HFF-Myc (cell line): ENCODE measurements at regions not wholly inside any gene's neighbourhood (a gene's known extent, or its start where the extent isn't known, plus 50 kb on each side); places are given as distances from the start of the nearest gene placed in this dataset.
A peak's percentile ranks its signal among the peaks of the same experiment; 100 is the strongest.

Experiments used
- DNase-seq: peaks from one replicate; pipeline ENCODE4 v3.0.0-alpha.2; 2011; ENCODE audit warnings: low read depth; ENCODE audit errors: extremely low read depth
- H3K4me3 ChIP-seq: replicated peaks from 2 replicates; pipeline ENCODE4 v1.5.1; 2011; ENCODE audit warnings: low read depth, mild to moderate bottlenecking, control low read depth, low read length
- CTCF ChIP-seq: IDR thresholded peaks from 2 replicates; pipeline ENCODE4 v1.5.1; 2012; ENCODE audit warnings: mild to moderate bottlenecking, low read depth, low read length, control low read depth; ENCODE audit errors: missing control alignments

- no peak for TF ChIP-seq CTCF
- no peak overlapping the region for H3K4me3 ChIP-seq
- no peak for DNase-seq
Measured at GRCh38 chr19:31073485-31074198, 275.6 kb downstream of the TSHZ3 start.

GRCh38 chr19:31072451-31072850 is 276.8 kb downstream of the TSHZ3 start:
- H3K4me3 ChIP-seq: no peak overlapping the region
- no peak for TF ChIP-seq CTCF
- DNase-seq: no peak

- H3K4me3 ChIP-seq: no peak overlapping the region
- no peak for DNase-seq
- no peak for TF ChIP-seq CTCF
Measured at GRCh38 chr19:31071136-31071855, 277.9 kb downstream of the TSHZ3 start.

- DNase-seq: no peak
- TF ChIP-seq CTCF: no peak
- H3K4me3 ChIP-seq: no peak overlapping the region
Measured at GRCh38 chr19:31070146-31071065, 278.8 kb downstream of the TSHZ3 start.

- no peak overlapping the region for H3K4me3 ChIP-seq
- TF ChIP-seq CTCF: no peak
- no peak for DNase-seq
Measured at GRCh38 chr19:31068268-31068667, 281.0 kb downstream of the TSHZ3 start.

GRCh38 chr19:31066385-31066784 is 282.9 kb downstream of the TSHZ3 start:
- DNase-seq: peak; percentile 0
- TF ChIP-seq CTCF: no peak
- H3K4me3 ChIP-seq: no peak overlapping the region
